H1 (cell line): ENCODE measurements at regions not wholly inside any gene's neighbourhood (a gene's known extent, or its start where the extent isn't known, plus 50 kb on each side); places are given as distances from the start of the nearest gene placed in this dataset.

ENCODE experiments used
- CTCF ChIA-PET: fragments of 300-600 bp; sonication (Branson Sonifier 250); formaldehyde crosslinking; loops from one replicate; lab custom pipeline; 2021; ENCODE audit not compliant: partially characterized antibody; lab: Charles Lee
- POLR2A ChIA-PET: fragments of 300-600 bp; sonication (Branson Sonifier 250); formaldehyde crosslinking; loops from one replicate; lab custom pipeline; 2021; ENCODE audit warnings: inconsistent platforms; ENCODE audit not compliant: partially characterized antibody; lab: Charles Lee
- DNase-seq, 2 experiments: peaks; one replicate each; pipeline versions ENCODE4 v3.0.0 to v3.0.0-alpha.2; 2010 to 2022; ENCODE audit warnings: low spot score in 2 of 2, low read depth in 1 of 2, mixed read lengths in 1 of 2
- FAIRE-seq: peaks from 2 replicates; lab custom pipeline; 2011; peaks lifted over from hg19 to GRCh38; lab: Jason Lieb, UNC
- H2AFZ ChIP-seq: 2 replicates; pipeline ENCODE4 v1.8.1; 2012; ENCODE audit warnings: low read length, inconsistent platforms
- H2AK5ac ChIP-seq: 2 replicates; pipeline ENCODE4 v1.6.1; 2013; ENCODE audit warnings: low read depth, low read length
- H2BK120ac ChIP-seq: replicated peaks from 2 replicates; pipeline ENCODE3; 2013; ENCODE audit warnings: low read depth, low read length, inconsistent platforms
- H2BK12ac ChIP-seq: 2 replicates; pipeline ENCODE4 v1.6.1; 2013; ENCODE audit warnings: low read depth, low read length
- H2BK15ac ChIP-seq: 2 replicates; pipeline ENCODE4 v1.6.1; 2013; ENCODE audit warnings: low read length
- H2BK20ac ChIP-seq: 2 replicates; pipeline ENCODE4 v1.6.1; 2013; ENCODE audit warnings: low read length
- H2BK5ac ChIP-seq: 2 replicates; pipeline ENCODE4 v1.6.1; 2013; ENCODE audit warnings: low read depth, low read length
- H3K14ac ChIP-seq: 2 replicates; pipeline ENCODE4 v1.6.1; 2013; ENCODE audit warnings: inconsistent platforms; ENCODE audit not compliant: insufficient read length
- H3K18ac ChIP-seq: 2 replicates; pipeline ENCODE4 v1.6.1; 2013; ENCODE audit warnings: low read length; ENCODE audit errors: extremely low read depth
- H3K23ac ChIP-seq: 2 replicates; pipeline ENCODE4 v1.6.1; 2013; ENCODE audit warnings: inconsistent platforms; ENCODE audit not compliant: insufficient read length
- H3K23me2 ChIP-seq: 2 replicates; pipeline ENCODE4 v1.6.1; 2013; ENCODE audit warnings: low read depth, low read length
- H3K27ac ChIP-seq: 2 replicates; pipeline ENCODE4 v1.6.1; 2011; ENCODE audit warnings: low read depth, low read length, inconsistent platforms
- H3K27me3 ChIP-seq, 4 experiments: replicated peaks in 1 of 4; 1 replicate in 1 of 4; 2 replicates in 3 of 4; pipeline versions ENCODE4 v1.6.1 to v1.8.1; 2011 to 2013; ENCODE audit warnings: low read length in 3 of 4, mild to moderate bottlenecking in 3 of 4, inconsistent platforms in 2 of 4, mixed read lengths in 2 of 4, moderate library complexity in 1 of 4; ENCODE audit not compliant: control insufficient read depth in 3 of 4, insufficient read depth in 3 of 4; ENCODE audit errors: extremely low read depth in 1 of 4
- H3K36me3 ChIP-seq, 4 experiments: 2 replicates each; pipeline versions ENCODE4 v1.6.1 to v1.8.1; 2011 to 2013; ENCODE audit warnings: mild to moderate bottlenecking in 4 of 4, low read length in 3 of 4, moderate library complexity in 2 of 4, control low read depth in 1 of 4, inconsistent platforms in 1 of 4; ENCODE audit not compliant: insufficient read depth in 4 of 4, control insufficient read depth in 2 of 4
- H3K4ac ChIP-seq: replicated peaks from 2 replicates; pipeline ENCODE3; 2013; ENCODE audit warnings: low read length, low read depth, mixed read lengths, inconsistent platforms; ENCODE audit not compliant: insufficient read length
- H3K4me1 ChIP-seq, 4 experiments: replicated peaks in 1 of 4; 1 replicate in 1 of 4; 2 replicates in 3 of 4; pipeline versions ENCODE4 v1.6.1 to v1.8.1; 2011 to 2013; ENCODE audit warnings: low read length in 3 of 4, inconsistent platforms in 2 of 4, mixed read lengths in 1 of 4; ENCODE audit not compliant: insufficient read depth in 4 of 4, control insufficient read depth in 3 of 4
- H3K4me2 ChIP-seq, 2 experiments: 2 replicates each; pipeline versions ENCODE4 v1.6.1 to v1.8.1; 2011 to 2013; ENCODE audit warnings: low read depth in 2 of 2, low read length in 2 of 2, control low read depth in 1 of 2, inconsistent platforms in 1 of 2, mild to moderate bottlenecking in 1 of 2; ENCODE audit not compliant: insufficient read depth in 1 of 2
- H3K4me3 ChIP-seq, 4 experiments: fragments of 200-600, 300-600 bp in 1 of 4; sonication (generic), shearing (Covaris generic), sonication (Bioruptor Twin) in 1 of 4; 2 replicates each; pipeline versions ENCODE4 v1.5.1 to v1.8.1; 2011 to 2016; ENCODE audit warnings: low read length in 4 of 4, low read depth in 3 of 4, control low read depth in 2 of 4, inconsistent platforms in 2 of 4, mild to moderate bottlenecking in 2 of 4, mixed read lengths in 1 of 4, moderate library complexity in 1 of 4; ENCODE audit not compliant: insufficient read depth in 2 of 4; ENCODE audit errors: extremely low read depth in 1 of 4
- H3K56ac ChIP-seq: replicated peaks from 2 replicates; pipeline ENCODE3; 2013; ENCODE audit warnings: low read depth, mild to moderate bottlenecking, mixed read lengths, low read length, inconsistent platforms; ENCODE audit not compliant: insufficient read length
- H3K79me1 ChIP-seq: 2 replicates; pipeline ENCODE4 v1.6.1; 2013; ENCODE audit warnings: low read depth, low read length, control low read depth
- H3K79me2 ChIP-seq, 2 experiments: 2 replicates each; pipeline versions ENCODE4 v1.6.1 to v1.8.1; 2012 to 2013; ENCODE audit warnings: low read length in 2 of 2, mild to moderate bottlenecking in 2 of 2, inconsistent platforms in 1 of 2; ENCODE audit not compliant: insufficient read depth in 2 of 2, control insufficient read depth in 1 of 2
- H3K9ac ChIP-seq, 4 experiments: replicated peaks in 1 of 4; 1 replicate in 1 of 4; 2 replicates in 3 of 4; pipeline versions ENCODE4 v1.6.1 to v1.8.1; 2011 to 2013; ENCODE audit warnings: low read depth in 3 of 4, low read length in 3 of 4, control low read depth in 2 of 4, mild to moderate bottlenecking in 2 of 4, moderate library complexity in 2 of 4, inconsistent platforms in 1 of 4; ENCODE audit errors: extremely low read depth in 1 of 4
- H3K9me3 ChIP-seq, 2 experiments: 2 replicates each; pipeline versions ENCODE4 v1.6.1 to v1.8.1; 2012 to 2013; ENCODE audit warnings: mild to moderate bottlenecking in 2 of 2, moderate library complexity in 2 of 2, control low read depth in 1 of 2, inconsistent platforms in 1 of 2, low read depth in 1 of 2, low read length in 1 of 2, mixed read lengths in 1 of 2; ENCODE audit not compliant: insufficient read depth in 2 of 2
- H4K20me1 ChIP-seq, 2 experiments: replicated peaks in 1 of 2; 2 replicates each; pipeline versions ENCODE3 to v1.8.1; 2011 to 2013; ENCODE audit warnings: inconsistent platforms in 2 of 2, low read length in 2 of 2, mild to moderate bottlenecking in 1 of 2; ENCODE audit not compliant: insufficient read depth in 2 of 2, control insufficient read depth in 1 of 2
- H4K5ac ChIP-seq: 2 replicates; pipeline ENCODE4 v1.6.1; 2013; ENCODE audit warnings: low read length, low read depth, mixed read lengths, inconsistent platforms; ENCODE audit not compliant: insufficient read length
- H4K8ac ChIP-seq: 2 replicates; pipeline ENCODE4 v1.8.0; 2013; ENCODE audit warnings: mild to moderate bottlenecking, moderate library complexity, low read length, inconsistent platforms; ENCODE audit not compliant: insufficient read depth; ENCODE audit errors: extremely low read depth
- H4K91ac ChIP-seq: replicated peaks from 2 replicates; pipeline ENCODE3; 2013; ENCODE audit warnings: low read length, mixed read lengths, inconsistent platforms; ENCODE audit not compliant: insufficient read length
- WGBS, 2 experiments: shearing (Covaris generic) in 1 of 2; methylation state at CpG; one replicate each; pipeline versions ENCODE4 v1.1.6 to v1.1.7; 2013 to 2015; ENCODE audit warnings: low lambda C conversion rate in 2 of 2, mixed read lengths in 2 of 2, inconsistent platforms in 1 of 2, low coverage in 1 of 2, missing lambda C conversion rate in 1 of 2; ENCODE audit not compliant: insufficient replicate concordance in 2 of 2, insufficient coverage in 1 of 2, insufficient read length in 1 of 2; ENCODE audit errors: extremely low coverage in 1 of 2, missing lambda C conversion rate in 1 of 2; 5-methylcytosine and 5-hydroxymethylcytosine counted together
- TF ChIP-seq, protein P1 (sequence below): fragments of 300-600 bp; sonication (generic); IDR thresholded peaks from 2 replicates; pipeline ENCODE4 v1.7.1; 2012; ENCODE audit warnings: low read length, moderate library complexity, mild to moderate bottlenecking, inconsistent platforms; ENCODE audit not compliant: insufficient replicate concordance

DNA sequence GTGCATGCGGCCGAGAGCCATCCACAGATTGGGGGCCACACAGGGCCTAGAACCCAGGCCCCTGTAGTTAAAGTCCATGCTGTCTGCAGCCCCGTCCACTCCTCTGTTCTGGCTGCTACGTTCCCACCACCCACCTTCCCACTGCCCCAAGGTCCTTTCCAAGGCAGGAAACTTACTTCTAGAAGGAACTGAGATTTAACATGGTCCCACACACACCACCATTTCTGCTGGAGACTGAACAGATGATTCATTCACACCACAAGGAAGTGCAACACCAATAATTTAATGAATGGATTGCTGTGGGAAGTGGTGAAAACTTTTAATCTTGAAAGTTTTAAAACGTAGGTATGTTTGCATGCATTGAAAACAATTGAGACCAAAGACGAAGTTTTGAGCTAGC lies 95.2 kb downstream of the LBH start:
- H3K4me1 ChIP-seq: no peaks in the 10 kb centered on the region
- 94% methylated on average over 6 of the region's 6 CpGs; no CpG with 5 or more reads in 1 of the 2 experiments for WGBS, 2 experiments
- H4K20me1 ChIP-seq: no peaks in the 10 kb centered on the region
- H2BK20ac ChIP-seq: no peak overlapping the region
- H4K5ac ChIP-seq: no peak overlapping the region
- H2BK5ac ChIP-seq: no peak overlapping the region
- H3K9me3 ChIP-seq: no peaks in the 10 kb centered on the region
- H4K91ac ChIP-seq: no peak overlapping the region
- no peak overlapping the region for H3K4me2 ChIP-seq
- H3K4me3 ChIP-seq: no peak overlapping the region
- no peak overlapping the region for H4K8ac ChIP-seq
- no peaks in the 10 kb centered on the region for H3K27me3 ChIP-seq
- H3K27ac ChIP-seq: no peak overlapping the region
- H3K23me2 ChIP-seq: peaks cover 2% of the 10 kb centered on the region; the same call in 1 of the 2 replicates
- H3K18ac ChIP-seq: no peak overlapping the region
- H3K56ac ChIP-seq: no peak overlapping the region
- no peak overlapping the region for H2BK120ac ChIP-seq
- no peak overlapping the region for H3K9ac ChIP-seq
- no peaks in the 10 kb centered on the region for H3K36me3 ChIP-seq
- no peak for FAIRE-seq
- H3K4ac ChIP-seq: no peak overlapping the region
- no peak overlapping the region for H3K23ac ChIP-seq
- H3K79me1 ChIP-seq: no peaks in the 10 kb centered on the region
- no peak for DNase-seq
- H3K14ac ChIP-seq: no peak overlapping the region
- H3K79me2 ChIP-seq: no peaks in the 10 kb centered on the region; a peak in 1 of 4 replicates
- no peak overlapping the region for H2AK5ac ChIP-seq
- CTCF ChIA-PET: no interaction called here
- no peak overlapping the region for H2BK12ac ChIP-seq
- no peak overlapping the region for H2BK15ac ChIP-seq
- H2AFZ ChIP-seq: no peak overlapping the region
- POLR2A ChIA-PET: interaction anchor here (1.3 kb wide), 1 partner anchor 8 kb away, joined by 3 read pairs; no protein-coding TSS in a partner anchor
- TF ChIP-seq, protein P1, sequence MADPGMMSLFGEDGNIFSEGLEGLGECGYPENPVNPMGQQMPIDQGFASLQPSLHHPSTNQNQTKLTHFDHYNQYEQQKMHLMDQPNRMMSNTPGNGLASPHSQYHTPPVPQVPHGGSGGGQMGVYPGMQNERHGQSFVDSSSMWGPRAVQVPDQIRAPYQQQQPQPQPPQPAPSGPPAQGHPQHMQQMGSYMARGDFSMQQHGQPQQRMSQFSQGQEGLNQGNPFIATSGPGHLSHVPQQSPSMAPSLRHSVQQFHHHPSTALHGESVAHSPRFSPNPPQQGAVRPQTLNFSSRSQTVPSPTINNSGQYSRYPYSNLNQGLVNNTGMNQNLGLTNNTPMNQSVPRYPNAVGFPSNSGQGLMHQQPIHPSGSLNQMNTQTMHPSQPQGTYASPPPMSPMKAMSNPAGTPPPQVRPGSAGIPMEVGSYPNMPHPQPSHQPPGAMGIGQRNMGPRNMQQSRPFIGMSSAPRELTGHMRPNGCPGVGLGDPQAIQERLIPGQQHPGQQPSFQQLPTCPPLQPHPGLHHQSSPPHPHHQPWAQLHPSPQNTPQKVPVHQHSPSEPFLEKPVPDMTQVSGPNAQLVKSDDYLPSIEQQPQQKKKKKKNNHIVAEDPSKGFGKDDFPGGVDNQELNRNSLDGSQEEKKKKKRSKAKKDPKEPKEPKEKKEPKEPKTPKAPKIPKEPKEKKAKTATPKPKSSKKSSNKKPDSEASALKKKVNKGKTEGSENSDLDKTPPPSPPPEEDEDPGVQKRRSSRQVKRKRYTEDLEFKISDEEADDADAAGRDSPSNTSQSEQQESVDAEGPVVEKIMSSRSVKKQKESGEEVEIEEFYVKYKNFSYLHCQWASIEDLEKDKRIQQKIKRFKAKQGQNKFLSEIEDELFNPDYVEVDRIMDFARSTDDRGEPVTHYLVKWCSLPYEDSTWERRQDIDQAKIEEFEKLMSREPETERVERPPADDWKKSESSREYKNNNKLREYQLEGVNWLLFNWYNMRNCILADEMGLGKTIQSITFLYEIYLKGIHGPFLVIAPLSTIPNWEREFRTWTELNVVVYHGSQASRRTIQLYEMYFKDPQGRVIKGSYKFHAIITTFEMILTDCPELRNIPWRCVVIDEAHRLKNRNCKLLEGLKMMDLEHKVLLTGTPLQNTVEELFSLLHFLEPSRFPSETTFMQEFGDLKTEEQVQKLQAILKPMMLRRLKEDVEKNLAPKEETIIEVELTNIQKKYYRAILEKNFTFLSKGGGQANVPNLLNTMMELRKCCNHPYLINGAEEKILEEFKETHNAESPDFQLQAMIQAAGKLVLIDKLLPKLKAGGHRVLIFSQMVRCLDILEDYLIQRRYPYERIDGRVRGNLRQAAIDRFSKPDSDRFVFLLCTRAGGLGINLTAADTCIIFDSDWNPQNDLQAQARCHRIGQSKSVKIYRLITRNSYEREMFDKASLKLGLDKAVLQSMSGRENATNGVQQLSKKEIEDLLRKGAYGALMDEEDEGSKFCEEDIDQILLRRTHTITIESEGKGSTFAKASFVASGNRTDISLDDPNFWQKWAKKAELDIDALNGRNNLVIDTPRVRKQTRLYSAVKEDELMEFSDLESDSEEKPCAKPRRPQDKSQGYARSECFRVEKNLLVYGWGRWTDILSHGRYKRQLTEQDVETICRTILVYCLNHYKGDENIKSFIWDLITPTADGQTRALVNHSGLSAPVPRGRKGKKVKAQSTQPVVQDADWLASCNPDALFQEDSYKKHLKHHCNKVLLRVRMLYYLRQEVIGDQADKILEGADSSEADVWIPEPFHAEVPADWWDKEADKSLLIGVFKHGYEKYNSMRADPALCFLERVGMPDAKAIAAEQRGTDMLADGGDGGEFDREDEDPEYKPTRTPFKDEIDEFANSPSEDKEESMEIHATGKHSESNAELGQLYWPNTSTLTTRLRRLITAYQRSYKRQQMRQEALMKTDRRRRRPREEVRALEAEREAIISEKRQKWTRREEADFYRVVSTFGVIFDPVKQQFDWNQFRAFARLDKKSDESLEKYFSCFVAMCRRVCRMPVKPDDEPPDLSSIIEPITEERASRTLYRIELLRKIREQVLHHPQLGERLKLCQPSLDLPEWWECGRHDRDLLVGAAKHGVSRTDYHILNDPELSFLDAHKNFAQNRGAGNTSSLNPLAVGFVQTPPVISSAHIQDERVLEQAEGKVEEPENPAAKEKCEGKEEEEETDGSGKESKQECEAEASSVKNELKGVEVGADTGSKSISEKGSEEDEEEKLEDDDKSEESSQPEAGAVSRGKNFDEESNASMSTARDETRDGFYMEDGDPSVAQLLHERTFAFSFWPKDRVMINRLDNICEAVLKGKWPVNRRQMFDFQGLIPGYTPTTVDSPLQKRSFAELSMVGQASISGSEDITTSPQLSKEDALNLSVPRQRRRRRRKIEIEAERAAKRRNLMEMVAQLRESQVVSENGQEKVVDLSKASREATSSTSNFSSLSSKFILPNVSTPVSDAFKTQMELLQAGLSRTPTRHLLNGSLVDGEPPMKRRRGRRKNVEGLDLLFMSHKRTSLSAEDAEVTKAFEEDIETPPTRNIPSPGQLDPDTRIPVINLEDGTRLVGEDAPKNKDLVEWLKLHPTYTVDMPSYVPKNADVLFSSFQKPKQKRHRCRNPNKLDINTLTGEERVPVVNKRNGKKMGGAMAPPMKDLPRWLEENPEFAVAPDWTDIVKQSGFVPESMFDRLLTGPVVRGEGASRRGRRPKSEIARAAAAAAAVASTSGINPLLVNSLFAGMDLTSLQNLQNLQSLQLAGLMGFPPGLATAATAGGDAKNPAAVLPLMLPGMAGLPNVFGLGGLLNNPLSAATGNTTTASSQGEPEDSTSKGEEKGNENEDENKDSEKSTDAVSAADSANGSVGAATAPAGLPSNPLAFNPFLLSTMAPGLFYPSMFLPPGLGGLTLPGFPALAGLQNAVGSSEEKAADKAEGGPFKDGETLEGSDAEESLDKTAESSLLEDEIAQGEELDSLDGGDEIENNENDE: no peak
